ENCODE measurements at regions not wholly inside any gene's neighbourhood (a gene's known extent, or its start where the extent isn't known, plus 50 kb on each side); places are given as distances from the start of the nearest gene placed in this dataset.

DNA sequence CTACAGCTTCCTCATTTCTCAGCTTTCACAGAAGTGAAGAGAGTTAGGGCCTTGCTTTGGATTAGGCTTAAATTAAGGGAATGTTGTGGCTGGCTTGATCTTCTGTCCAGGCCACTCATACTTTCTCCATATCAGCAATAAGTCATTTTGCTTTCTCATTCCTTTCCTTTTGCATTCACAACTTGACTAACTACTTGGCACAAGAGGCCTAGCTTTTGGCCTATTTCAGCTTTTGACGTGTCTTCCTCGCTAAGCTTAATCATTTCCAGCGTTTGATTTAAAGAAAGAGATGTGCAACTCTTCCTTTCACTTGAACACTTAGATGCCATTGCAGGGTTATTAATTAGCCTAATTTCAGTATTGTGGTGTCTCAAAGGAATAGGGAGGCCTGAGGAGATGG, 712.0 kb downstream of the INHBA start:
- Histone ChIP-seq H3K9me2 (replicated peaks; ENCODE audit: insufficient read depth, low read length) (no peaks in the 10 kb centered on the region), H3K27me3 (ENCODE audit: low read length) (no peaks in the 10 kb centered on the region), H2AFZ (ENCODE audit: low read length) (no peak overlapping the region), H3K4me3 (ENCODE audit: low read length) (no peak overlapping the region), H3K79me2 (ENCODE audit: low read length) (no peaks in the 10 kb centered on the region), H3K36me3 (ENCODE audit: insufficient read depth, low read length) (no peaks in the 10 kb centered on the region), H4K20me1 (ENCODE audit: insufficient read depth, low read depth, low read length) (no peaks in the 10 kb centered on the region), H3K9me3 (ENCODE audit: low read length) (no peaks in the 10 kb centered on the region), H3K4me1 (ENCODE audit: low read length) (no peaks in the 10 kb centered on the region), H3K27ac (ENCODE audit: low read length) (no peak overlapping the region), H3K4me2 (ENCODE audit: low read depth, low read length, poor library complexity, severe bottlenecking) (no peak overlapping the region), H3K9ac (ENCODE audit: low read length) (no peak overlapping the region)
- DNase-seq: no peak

DNA sequence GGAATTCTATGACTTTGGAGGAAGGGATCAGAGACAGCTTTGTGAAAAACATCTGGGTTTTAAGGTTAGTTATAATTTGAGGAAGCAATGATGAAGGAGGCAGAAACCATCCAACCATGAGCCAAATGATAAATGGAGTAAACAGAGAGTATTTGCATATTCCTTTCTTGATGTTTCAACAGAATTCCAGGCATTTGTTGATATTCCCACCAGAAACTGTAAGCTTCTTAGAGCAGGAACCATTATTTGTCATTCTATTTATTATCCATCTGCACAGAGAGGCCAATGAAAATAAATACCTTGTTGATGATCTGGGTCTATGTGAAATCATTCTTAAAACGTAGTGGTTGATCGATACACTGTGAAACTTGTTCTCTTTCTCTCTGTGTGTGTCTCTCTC, 715.3 kb downstream of the INHBA start:
- no peak for DNase-seq
- Histone ChIP-seq H2AFZ (ENCODE audit: low read length) (no peak overlapping the region), H3K4me2 (ENCODE audit: low read depth, low read length, poor library complexity, severe bottlenecking) (no peak overlapping the region), H3K9me2 (replicated peaks; ENCODE audit: insufficient read depth, low read length) (0 out of 2 replicates have a peak, but pooled peaks cover 2% of the 10 kb centered on the region), H3K9ac (ENCODE audit: low read length) (no peak overlapping the region), H4K20me1 (ENCODE audit: insufficient read depth, low read depth, low read length) (no peaks in the 10 kb centered on the region), H3K27ac (ENCODE audit: low read length) (no peak overlapping the region), H3K79me2 (ENCODE audit: low read length) (no peaks in the 10 kb centered on the region), H3K9me3 (ENCODE audit: low read length) (no peaks in the 10 kb centered on the region), H3K4me1 (ENCODE audit: low read length) (no peaks in the 10 kb centered on the region), H3K27me3 (ENCODE audit: low read length) (no peaks in the 10 kb centered on the region; the same call in 1 of the 2 replicates), H3K36me3 (ENCODE audit: insufficient read depth, low read length) (no peaks in the 10 kb centered on the region), H3K4me3 (ENCODE audit: low read length) (no peak overlapping the region)

DNA sequence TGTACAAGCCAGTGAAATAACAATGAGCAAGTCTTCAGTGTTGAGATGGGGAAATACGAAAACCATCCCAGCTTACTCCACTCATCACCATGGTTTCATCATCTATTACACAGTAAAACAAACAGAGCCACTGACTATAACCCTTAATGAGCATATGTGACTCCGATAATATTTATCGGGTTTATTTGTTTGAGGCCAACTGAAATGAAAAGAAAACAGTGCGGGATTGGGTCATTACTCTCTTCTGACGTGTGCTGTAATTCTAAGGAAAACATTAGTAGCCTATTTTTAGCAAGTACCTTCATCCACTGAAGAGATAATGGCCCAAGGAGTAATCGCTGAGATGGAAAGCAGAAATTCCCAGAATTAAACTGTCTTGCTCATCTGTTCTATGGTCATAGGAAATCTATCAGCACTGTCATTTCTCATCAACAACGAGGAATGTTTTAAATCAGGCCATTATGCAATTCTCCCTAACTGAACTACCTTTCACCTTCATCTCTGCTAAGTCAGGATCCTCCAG, 716.5 kb downstream of the INHBA start:
- Histone ChIP-seq H3K9ac (ENCODE audit: low read length) (no peak overlapping the region), H3K27me3 (ENCODE audit: low read length) (no peaks in the 10 kb centered on the region; the same call in 1 of the 2 replicates), H3K36me3 (ENCODE audit: insufficient read depth, low read length) (no peaks in the 10 kb centered on the region), H3K4me1 (ENCODE audit: low read length) (no peaks in the 10 kb centered on the region), H3K27ac (ENCODE audit: low read length) (no peak overlapping the region), H3K79me2 (ENCODE audit: low read length) (no peaks in the 10 kb centered on the region), H2AFZ (ENCODE audit: low read length) (no peak overlapping the region), H3K4me2 (ENCODE audit: low read depth, low read length, poor library complexity, severe bottlenecking) (no peak overlapping the region), H4K20me1 (ENCODE audit: insufficient read depth, low read depth, low read length) (no peaks in the 10 kb centered on the region), H3K9me3 (ENCODE audit: low read length) (no peaks in the 10 kb centered on the region), H3K9me2 (replicated peaks; ENCODE audit: insufficient read depth, low read length) (0 out of 2 replicates have a peak, but pooled peaks cover 2% of the 10 kb centered on the region), H3K4me3 (ENCODE audit: low read length) (no peak overlapping the region)
- DNase-seq: no peak

DNA sequence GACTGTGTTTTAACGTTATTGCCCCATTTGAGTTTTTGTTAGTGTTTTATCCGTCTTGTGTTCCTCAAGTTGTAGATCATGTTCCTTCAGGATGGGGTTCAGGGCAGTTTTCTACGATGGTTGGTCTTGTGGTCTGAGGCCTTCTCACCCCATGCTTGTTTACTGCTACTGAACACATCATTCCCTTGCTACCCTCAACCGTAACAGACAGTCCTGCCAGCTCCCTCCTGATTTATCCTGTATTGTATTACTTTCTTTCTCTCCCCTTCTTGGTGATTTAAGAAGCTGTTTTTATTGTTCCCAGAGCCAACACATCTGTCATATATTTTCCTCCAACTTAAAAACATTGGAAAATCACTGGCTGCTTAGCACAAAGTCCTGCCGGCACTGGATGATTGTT, 719.8 kb downstream of the INHBA start:
- H3K4me3 ChIP-seq (ENCODE audit: low read length): no peak overlapping the region
- no peaks in the 10 kb centered on the region for H3K36me3 ChIP-seq (ENCODE audit: insufficient read depth, low read length)
- H3K27me3 ChIP-seq (ENCODE audit: low read length): no peaks in the 10 kb centered on the region; the same call in 1 of the 2 replicates
- no peaks in the 10 kb centered on the region for H3K9me3 ChIP-seq (ENCODE audit: low read length)
- no peaks in the 10 kb centered on the region for H3K4me1 ChIP-seq (ENCODE audit: low read length)
- no peak for DNase-seq
- 0 out of 2 replicates have a peak, but pooled peaks cover 2% of the 10 kb centered on the region for H3K9me2 ChIP-seq (replicated peaks; ENCODE audit: insufficient read depth, low read length)
- no peaks in the 10 kb centered on the region for H3K79me2 ChIP-seq (ENCODE audit: low read length)
- H2AFZ ChIP-seq (ENCODE audit: low read length): no peak overlapping the region
- no peak overlapping the region for H3K27ac ChIP-seq (ENCODE audit: low read length)
- no peak overlapping the region for H3K9ac ChIP-seq (ENCODE audit: low read length)
- no peaks in the 10 kb centered on the region for H4K20me1 ChIP-seq (ENCODE audit: insufficient read depth, low read depth, low read length)
- H3K4me2 ChIP-seq (ENCODE audit: low read depth, low read length, poor library complexity, severe bottlenecking): no peak overlapping the region

DNA sequence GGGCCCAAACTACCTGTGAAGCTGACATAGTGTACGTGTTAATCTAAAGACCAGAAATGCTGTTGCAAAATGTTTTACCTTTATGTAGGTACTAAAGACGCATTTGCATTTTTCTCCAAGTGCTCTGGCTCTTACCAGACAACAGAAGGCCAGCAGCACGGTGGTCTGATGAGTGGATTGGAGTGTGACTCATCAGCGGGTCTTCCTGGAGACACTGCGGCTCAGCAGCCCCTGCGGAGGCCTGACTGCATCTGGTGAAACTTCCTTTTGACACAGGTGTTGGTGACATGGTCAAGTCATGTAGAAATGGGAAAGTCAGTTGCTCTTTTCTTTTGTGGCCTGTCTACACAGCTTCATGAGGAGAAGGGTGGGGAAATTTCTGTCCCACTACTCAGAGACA, 723.6 kb downstream of the INHBA start:
- H3K79me2 ChIP-seq (ENCODE audit: low read length): no peaks in the 10 kb centered on the region

DNA sequence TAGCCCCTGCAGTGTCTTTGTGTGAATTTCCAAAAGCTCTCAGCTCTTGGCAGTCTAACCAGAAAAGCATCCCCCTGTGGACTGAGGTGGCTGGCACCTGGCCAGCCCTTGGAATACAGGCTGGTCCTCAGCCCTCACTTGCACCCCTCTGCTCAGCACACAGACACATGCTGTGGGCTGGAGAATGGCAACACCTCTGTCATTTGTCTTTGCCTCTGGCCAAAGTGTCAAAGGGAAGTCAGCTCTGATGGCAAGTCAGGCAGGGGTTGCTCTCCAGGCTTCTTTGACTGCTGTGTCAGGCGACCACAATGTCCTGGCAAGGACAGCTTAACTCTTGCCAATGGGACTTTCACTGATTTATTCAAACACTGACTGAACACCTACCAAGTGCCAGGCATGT, 724.8 kb downstream of the INHBA start:
- Histone ChIP-seq H3K4me3 (ENCODE audit: low read length) (no peak overlapping the region), H3K9me3 (ENCODE audit: low read length) (no peaks in the 10 kb centered on the region), H4K20me1 (ENCODE audit: insufficient read depth, low read depth, low read length) (no peaks in the 10 kb centered on the region), H3K27ac (ENCODE audit: low read length) (no peak overlapping the region), H3K9ac (ENCODE audit: low read length) (no peak overlapping the region), H3K79me2 (ENCODE audit: low read length) (no peaks in the 10 kb centered on the region), H2AFZ (ENCODE audit: low read length) (no peak overlapping the region), H3K4me2 (ENCODE audit: low read depth, low read length, poor library complexity, severe bottlenecking) (no peak overlapping the region), H3K4me1 (ENCODE audit: low read length) (no peaks in the 10 kb centered on the region), H3K9me2 (replicated peaks; ENCODE audit: insufficient read depth, low read length) (no peaks in the 10 kb centered on the region), H3K36me3 (ENCODE audit: insufficient read depth, low read length) (no peaks in the 10 kb centered on the region), H3K27me3 (ENCODE audit: low read length) (no peaks in the 10 kb centered on the region)
- DNase-seq: no peak

More for the DNA sequence above, 723.6 kb downstream of the INHBA start:
- no peaks in the 10 kb centered on the region for H3K9me2 ChIP-seq (replicated peaks; ENCODE audit: insufficient read depth, low read length)
- no peaks in the 10 kb centered on the region for H3K36me3 ChIP-seq (ENCODE audit: insufficient read depth, low read length)
- no peak overlapping the region for H3K27ac ChIP-seq (ENCODE audit: low read length)
- H2AFZ ChIP-seq (ENCODE audit: low read length): no peak overlapping the region
- H3K27me3 ChIP-seq (ENCODE audit: low read length): no peaks in the 10 kb centered on the region
- no peak overlapping the region for H3K4me3 ChIP-seq (ENCODE audit: low read length)
- H3K9me3 ChIP-seq (ENCODE audit: low read length): no peaks in the 10 kb centered on the region
- no peaks in the 10 kb centered on the region for H3K4me1 ChIP-seq (ENCODE audit: low read length)
- H4K20me1 ChIP-seq (ENCODE audit: insufficient read depth, low read depth, low read length): no peaks in the 10 kb centered on the region
- H3K4me2 ChIP-seq (ENCODE audit: low read depth, low read length, poor library complexity, severe bottlenecking): no peak overlapping the region
- no peak overlapping the region for H3K9ac ChIP-seq (ENCODE audit: low read length)
- no peak for DNase-seq

DNA sequence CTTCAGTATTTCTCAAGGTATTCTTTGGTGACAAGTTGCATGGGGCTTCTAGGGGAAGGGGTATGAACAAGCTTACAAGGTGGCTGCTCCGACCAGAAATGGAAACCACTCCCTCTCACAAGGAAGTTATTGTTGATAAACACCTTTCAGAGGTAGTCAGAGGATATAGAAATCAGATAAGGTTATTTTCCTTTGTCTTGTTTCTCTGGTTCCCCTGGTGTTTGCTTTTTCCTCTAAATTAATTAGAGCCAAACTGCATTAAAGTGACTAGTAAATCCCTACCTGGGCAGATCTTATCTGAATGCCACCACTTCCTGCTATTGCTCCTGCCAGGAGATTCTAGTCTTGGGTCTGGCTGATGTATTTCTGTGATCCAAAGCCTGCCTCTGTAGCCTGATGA, 725.4 kb downstream of the INHBA start:
- H3K4me2 ChIP-seq (ENCODE audit: low read depth, low read length, poor library complexity, severe bottlenecking): no peak overlapping the region
- no peak overlapping the region for H3K9ac ChIP-seq (ENCODE audit: low read length)
- no peaks in the 10 kb centered on the region for H3K4me1 ChIP-seq (ENCODE audit: low read length)

DNA sequence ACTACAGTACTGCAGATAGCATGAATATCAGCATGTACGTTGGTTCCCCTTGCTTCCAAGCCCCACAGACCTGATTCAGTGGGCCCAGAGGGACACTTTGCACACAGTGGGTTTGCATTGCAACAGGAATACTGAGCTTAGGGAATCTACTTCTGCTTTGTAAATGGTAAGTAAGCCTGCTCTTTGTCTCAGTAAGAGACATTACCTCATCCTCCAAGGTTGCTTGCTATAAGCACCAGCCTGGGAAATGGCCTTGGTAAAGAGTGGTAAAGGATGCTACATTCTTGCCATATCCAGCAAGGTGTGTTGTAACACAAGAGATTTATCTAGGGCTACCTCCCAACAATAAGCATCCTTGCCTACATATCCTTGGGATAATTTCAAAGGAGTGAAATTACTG, 730.5 kb downstream of the INHBA start:
- Histone ChIP-seq H3K9me3 (ENCODE audit: low read length) (no peaks in the 10 kb centered on the region), H2AFZ (ENCODE audit: low read length) (no peak overlapping the region), H3K9me2 (replicated peaks; ENCODE audit: insufficient read depth, low read length) (no peaks in the 10 kb centered on the region), H3K4me1 (ENCODE audit: low read length) (no peaks in the 10 kb centered on the region), H3K4me2 (ENCODE audit: low read depth, low read length, poor library complexity, severe bottlenecking) (no peak overlapping the region), H3K36me3 (ENCODE audit: insufficient read depth, low read length) (no peaks in the 10 kb centered on the region), H3K79me2 (ENCODE audit: low read length) (no peaks in the 10 kb centered on the region), H3K27me3 (ENCODE audit: low read length) (no peaks in the 10 kb centered on the region), H3K9ac (ENCODE audit: low read length) (no peak overlapping the region), H3K27ac (ENCODE audit: low read length) (no peak overlapping the region), H4K20me1 (ENCODE audit: insufficient read depth, low read depth, low read length) (no peaks in the 10 kb centered on the region), H3K4me3 (ENCODE audit: low read length) (no peak overlapping the region)
- DNase-seq: no peak

More for the DNA sequence above, 725.4 kb downstream of the INHBA start:
- Histone ChIP-seq H3K4me3 (ENCODE audit: low read length) (no peak overlapping the region), H3K9me2 (replicated peaks; ENCODE audit: insufficient read depth, low read length) (no peaks in the 10 kb centered on the region), H4K20me1 (ENCODE audit: insufficient read depth, low read depth, low read length) (no peaks in the 10 kb centered on the region), H3K27ac (ENCODE audit: low read length) (no peak overlapping the region), H3K79me2 (ENCODE audit: low read length) (no peaks in the 10 kb centered on the region), H3K9me3 (ENCODE audit: low read length) (no peaks in the 10 kb centered on the region), H2AFZ (ENCODE audit: low read length) (no peak overlapping the region), H3K27me3 (ENCODE audit: low read length) (no peaks in the 10 kb centered on the region), H3K36me3 (ENCODE audit: insufficient read depth, low read length) (no peaks in the 10 kb centered on the region)
- no peak for DNase-seq

DNA sequence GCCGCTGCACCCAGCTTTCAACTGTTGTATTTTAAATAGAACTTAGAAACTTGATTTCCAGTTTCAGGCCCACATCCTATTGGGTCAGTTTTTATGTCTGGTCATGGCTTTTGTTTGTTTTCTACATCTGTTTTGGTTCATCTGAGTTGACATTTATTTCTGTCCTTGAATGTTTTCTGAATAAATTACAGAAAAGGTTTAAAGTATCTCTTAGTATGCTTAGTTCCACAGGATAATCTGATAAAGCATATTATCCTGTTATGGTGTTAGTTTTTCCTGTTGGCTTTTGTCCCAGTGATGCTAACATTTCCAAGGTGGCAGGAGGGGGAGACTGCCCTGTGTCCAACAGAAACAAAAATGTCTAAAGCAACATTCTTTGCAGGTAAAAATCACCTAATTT, 733.2 kb downstream of the INHBA start:
- no peak for DNase-seq
- no peak overlapping the region for H3K27ac ChIP-seq (ENCODE audit: low read length)
- no peaks in the 10 kb centered on the region for H3K9me2 ChIP-seq (replicated peaks; ENCODE audit: insufficient read depth, low read length)

More for the DNA sequence above, 733.2 kb downstream of the INHBA start:
- Histone ChIP-seq H3K9ac (ENCODE audit: low read length) (no peak overlapping the region), H2AFZ (ENCODE audit: low read length) (no peak overlapping the region), H3K79me2 (ENCODE audit: low read length) (no peaks in the 10 kb centered on the region), H3K27me3 (ENCODE audit: low read length) (no peaks in the 10 kb centered on the region), H3K4me2 (ENCODE audit: low read depth, low read length, poor library complexity, severe bottlenecking) (no peak overlapping the region), H3K4me1 (ENCODE audit: low read length) (no peaks in the 10 kb centered on the region), H4K20me1 (ENCODE audit: insufficient read depth, low read depth, low read length) (no peaks in the 10 kb centered on the region), H3K9me3 (ENCODE audit: low read length) (no peaks in the 10 kb centered on the region), H3K36me3 (ENCODE audit: insufficient read depth, low read length) (no peaks in the 10 kb centered on the region), H3K4me3 (ENCODE audit: low read length) (no peak overlapping the region)
